OCI-LY7 (cell line): ENCODE measurements at regions not wholly inside any gene's neighbourhood (a gene's known extent, or its start where the extent isn't known, plus 50 kb on each side); places are given as distances from the start of the nearest gene placed in this dataset.

ENCODE experiments used
- BruUV-seq: library from RNA; stranded (reverse); fragments of 400-500 nt; replicated peaks from 2 replicates; lab custom pipeline; 2021; lab: Mats Ljungman, UMichigan
- CTCF ChIA-PET: fragments of 300-600 bp; sonication (Branson Sonifier 250); formaldehyde crosslinking; loops from one replicate; lab custom pipeline; 2022; ENCODE audit warnings: antibody characterized with exemption; ENCODE audit not compliant: unreplicated experiment; lab: Charles Lee
- POLR2A ChIA-PET: fragments of 300-600 bp; sonication (Branson Sonifier 250); formaldehyde crosslinking; loops from one replicate; lab custom pipeline; 2022; ENCODE audit warnings: antibody characterized with exemption; lab: Charles Lee
- DNase-seq: peaks from one replicate; pipeline ENCODE4 v3.0.0-alpha.2; 2015; ENCODE audit warnings: low spot score
- H2AFZ ChIP-seq: fragments of 200-600 bp; sonication (generic), shearing (Covaris generic); 2 replicates; pipeline ENCODE4 v1.6.1; 2014; ENCODE audit warnings: mild to moderate bottlenecking, antibody characterized with exemption, low read length, moderate library complexity
- H3K27ac ChIP-seq: fragments of 200-600 bp; sonication (generic); 2 replicates; pipeline ENCODE4 v1.5.1; 2014; ENCODE audit warnings: mixed run types, low read depth, mild to moderate bottlenecking, moderate library complexity, low read length, inconsistent platforms; ENCODE audit not compliant: poor library complexity, severe bottlenecking
- H3K36me3 ChIP-seq: fragments of 200-600 bp; sonication (generic); 2 replicates; pipeline ENCODE4 v1.6.1; 2014; ENCODE audit warnings: mild to moderate bottlenecking, antibody characterized with exemption, low read length, moderate library complexity, mixed read lengths; ENCODE audit not compliant: insufficient read depth
- H3K4me1 ChIP-seq: fragments of 200-600 bp; sonication (generic); 2 replicates; pipeline ENCODE4 v1.5.1; 2014; ENCODE audit warnings: mild to moderate bottlenecking, low read length; ENCODE audit not compliant: insufficient read depth, poor library complexity, severe bottlenecking
- H3K4me2 ChIP-seq: fragments of 200-600 bp; sonication (generic); 2 replicates; pipeline ENCODE4 v1.6.1; 2014; ENCODE audit warnings: mild to moderate bottlenecking, low read length
- H3K4me3 ChIP-seq: fragments of 200-600 bp; sonication (generic); 2 replicates; pipeline ENCODE4 v1.5.1; 2014; ENCODE audit warnings: mild to moderate bottlenecking, low read depth, low read length; ENCODE audit not compliant: poor library complexity, severe bottlenecking
- H3K79me2 ChIP-seq: fragments of 200-600 bp; sonication (generic); 2 replicates; pipeline ENCODE4 v1.6.1; 2016; ENCODE audit warnings: low read depth, mild to moderate bottlenecking, low read length, moderate library complexity, mixed read lengths; ENCODE audit not compliant: insufficient read depth
- H3K9me2 ChIP-seq: fragments of 200-600 bp; sonication (generic); 2 replicates; pipeline ENCODE4 v1.6.1; 2016; ENCODE audit warnings: mild to moderate bottlenecking, low read length, mixed read lengths; ENCODE audit not compliant: insufficient read depth
- H3K9me3 ChIP-seq: fragments of 200-600 bp; sonication (generic); 2 replicates; pipeline ENCODE4 v1.6.1; 2014; ENCODE audit warnings: mild to moderate bottlenecking, mixed run types, low read length, mixed read lengths
- H4K20me1 ChIP-seq: fragments of 200-600 bp; sonication (generic); 2 replicates; pipeline ENCODE4 v1.6.1; 2014; ENCODE audit warnings: mild to moderate bottlenecking, antibody characterized with exemption, low read length, moderate library complexity, mixed read lengths; ENCODE audit not compliant: insufficient read depth
- CTCF ChIP-seq: fragments of 200-600 bp; sonication (generic); conservative IDR thresholded peaks from 2 replicates; pipeline ENCODE4 v1.5.1; 2014; ENCODE audit warnings: mild to moderate bottlenecking, antibody characterized with exemption, low read length, moderate library complexity, mixed read lengths
- EZH2phosphoT487 ChIP-seq: fragments of 200-600 bp; sonication (generic); IDR thresholded peaks from 2 replicates; pipeline ENCODE4 v1.6.1; 2018; ENCODE audit warnings: low read depth, borderline replicate concordance, mild to moderate bottlenecking, mixed run types, antibody characterized with exemption, low read length, moderate library complexity, mixed read lengths
- intact Hi-C: fragments of 100-400 bp; cut with micrococcal nuclease; formaldehyde crosslinking; loops from one replicate; pipeline ENCODE4 v1.10.0; 2022; ENCODE audit not compliant: unreplicated experiment

DNA sequence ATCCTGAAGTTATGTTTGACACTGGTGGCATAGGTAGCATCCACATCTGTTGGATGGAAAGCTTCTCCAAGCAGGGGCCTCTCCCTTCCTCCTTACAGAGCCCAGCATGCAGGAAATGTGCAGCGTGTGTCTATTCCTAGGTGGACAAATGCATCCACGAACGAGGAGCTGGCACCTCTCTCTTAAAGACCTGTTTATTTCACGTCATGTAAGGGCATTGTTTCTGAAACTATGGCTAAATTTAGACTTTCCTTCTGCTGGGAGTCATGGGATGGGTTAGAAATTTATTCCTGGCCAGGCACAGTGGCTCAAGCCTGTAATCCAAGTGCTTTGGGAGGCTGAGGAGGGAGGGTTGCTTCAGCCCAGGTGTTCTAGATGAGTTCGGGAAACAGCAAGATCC lies 208.4 kb upstream of the SVIL start:
- Histone ChIP-seq H2AFZ (no peak overlapping the region), H3K79me2 (no peaks in the 10 kb centered on the region), H3K36me3 (no peaks in the 10 kb centered on the region), H3K4me1 (no peaks in the 10 kb centered on the region), H3K9me2 (no peaks in the 10 kb centered on the region), H4K20me1 (no peaks in the 10 kb centered on the region), H3K4me2 (no peak overlapping the region), H3K9me3 (no peaks in the 10 kb centered on the region), H3K27ac (no peak overlapping the region), H3K4me3 (no peak overlapping the region)
- intact Hi-C loops = no loop called here
- BruUV-seq = no TSS peak
- TF ChIP-seq CTCF = no peak
- TF ChIP-seq EZH2phosphoT487 = no peak
- ChIA-PET POLR2A (interaction anchor here (0.6 kb wide), 1 partner anchor 9 kb away, joined by 3 read pairs; no protein-coding TSS in a partner anchor), CTCF (no interaction called here)
- DNase-seq = no peak

DNA sequence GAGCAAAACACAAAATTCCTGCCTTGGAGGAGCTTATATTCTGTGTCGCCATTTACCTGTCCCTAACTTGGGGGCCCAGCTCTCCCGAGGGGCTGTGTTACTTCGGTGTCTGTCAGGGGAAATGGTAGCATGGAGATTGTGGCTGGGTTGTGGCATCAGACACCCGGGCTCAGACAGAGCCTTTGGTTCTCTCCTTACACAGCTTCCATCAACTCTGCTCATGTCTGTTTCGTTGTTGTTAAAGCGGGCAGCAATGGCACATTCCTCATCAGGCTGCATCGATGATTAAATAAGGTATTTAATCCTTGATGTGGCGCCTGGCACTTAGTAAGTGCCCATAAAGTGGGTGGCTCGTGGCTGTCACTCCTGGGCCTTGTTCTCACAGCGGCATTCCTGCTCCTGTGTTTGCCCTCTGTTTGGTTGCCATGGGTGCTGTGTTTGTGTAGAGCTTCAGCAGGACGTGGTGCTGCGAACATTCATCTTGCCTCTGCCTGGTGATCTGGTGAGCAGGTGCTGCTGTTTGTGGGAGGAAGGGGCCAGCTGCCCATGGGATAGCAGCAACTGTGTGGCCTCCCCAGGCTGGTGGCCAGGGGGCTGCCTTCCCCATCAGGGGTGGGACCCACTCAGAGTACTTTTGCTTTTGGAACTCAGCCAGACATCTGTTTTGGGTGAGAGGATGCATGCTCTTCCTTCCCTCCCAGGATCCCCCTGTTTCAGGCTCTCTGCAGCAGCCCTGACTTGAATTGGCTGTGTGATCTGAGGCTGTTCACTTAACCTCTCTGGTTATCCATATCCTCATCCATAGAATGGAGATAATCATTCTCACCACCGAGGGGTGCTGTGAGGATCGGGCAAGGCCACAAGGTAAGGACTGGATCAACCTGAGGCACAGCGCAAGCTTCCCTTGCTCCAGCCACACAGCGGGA lies 207.2 kb upstream of the SVIL start:
- Histone ChIP-seq H4K20me1 (no peaks in the 10 kb centered on the region), H3K9me2 (no peaks in the 10 kb centered on the region), H3K79me2 (no peaks in the 10 kb centered on the region), H3K4me3 (no peak overlapping the region), H3K4me1 (no peaks in the 10 kb centered on the region), H3K36me3 (no peaks in the 10 kb centered on the region), H3K9me3 (no peaks in the 10 kb centered on the region), H3K27ac (no peak overlapping the region), H2AFZ (no peak overlapping the region), H3K4me2 (no peak overlapping the region)
- POLR2A ChIA-PET = no interaction called here
- intact Hi-C loops = no loop called here
- DNase-seq = no peak
- TF ChIP-seq CTCF (no peak), EZH2phosphoT487 (no peak)
- CTCF ChIA-PET = no interaction called here
- no TSS peak for BruUV-seq
